ENCODE measurements at regions not wholly inside any gene's neighbourhood (a gene's known extent, or its start where the extent isn't known, plus 50 kb on each side); places are given as distances from the start of the nearest gene placed in this dataset.
"Not testable (repeated sequence)": the region's sequence is repeated elsewhere in the genome, so short reads cannot be mapped to it uniquely, and the experiment has no call there.

GRCh38 chr20:51126337-51126736 is 103.4 kb upstream of the KCNG1 start:
- no peak for DNase-seq (ENCODE audit: low read depth in 3 of 3)

- no peak for DNase-seq (ENCODE audit: low read depth in 3 of 3)
Observed at GRCh38 chr20:51125780-51126179, 102.9 kb upstream of the KCNG1 start.

- DNase-seq (ENCODE audit: low read depth in 3 of 3): no peak
Observed at GRCh38 chr20:51125105-51125504, 102.2 kb upstream of the KCNG1 start.

- not testable (repeated sequence) for DNase-seq (ENCODE audit: low read depth in 3 of 3)
Observed at GRCh38 chr20:51123887-51124286, 101.0 kb upstream of the KCNG1 start.

GRCh38 chr20:51122931-51123658 is 100.2 kb upstream of the KCNG1 start:
- peak in 1 of 3 donors; percentile 15 for DNase-seq (ENCODE audit: low read depth in 3 of 3)

GRCh38 chr20:51121901-51122412 is 99.0 kb upstream of the KCNG1 start:
- no peak for DNase-seq (ENCODE audit: low read depth in 3 of 3)

GRCh38 chr20:51121272-51121671 is 98.4 kb upstream of the KCNG1 start:
- DNase-seq (ENCODE audit: low read depth in 3 of 3): no peak

GRCh38 chr20:51120868-51121267 is 98.0 kb upstream of the KCNG1 start:
- DNase-seq (ENCODE audit: low read depth in 3 of 3): no peak

- DNase-seq (ENCODE audit: low read depth in 3 of 3): no peak
Observed at GRCh38 chr20:51120438-51120837, 97.5 kb upstream of the KCNG1 start.

GRCh38 chr20:51119914-51120313 is 97.0 kb upstream of the KCNG1 start:
- no peak for DNase-seq (ENCODE audit: low read depth in 3 of 3)

- DNase-seq (ENCODE audit: low read depth in 3 of 3): no peak
Observed at GRCh38 chr20:51118985-51119527, 96.1 kb upstream of the KCNG1 start.

GRCh38 chr20:51118216-51118615 is 95.3 kb upstream of the KCNG1 start:
- DNase-seq (ENCODE audit: low read depth in 3 of 3): no peak

- DNase-seq (ENCODE audit: low read depth in 3 of 3): no peak
Observed at GRCh38 chr20:51116765-51117686, 94.1 kb upstream of the KCNG1 start.

- DNase-seq (ENCODE audit: low read depth in 3 of 3): no peak
Observed at GRCh38 chr20:51111290-51111689, 88.4 kb upstream of the KCNG1 start.

- DNase-seq (ENCODE audit: low read depth in 3 of 3): no peak
Observed at GRCh38 chr20:51108638-51109363, 85.9 kb upstream of the KCNG1 start.

- no peak for DNase-seq (ENCODE audit: low read depth in 3 of 3)
Observed at GRCh38 chr20:51106011-51106410, 83.1 kb upstream of the KCNG1 start.

GRCh38 chr20:51104960-51105920 is 82.3 kb upstream of the KCNG1 start:
- no peak for DNase-seq (ENCODE audit: low read depth in 3 of 3)

GRCh38 chr20:51100617-51101016 is 77.7 kb upstream of the KCNG1 start:
- no peak for DNase-seq (ENCODE audit: low read depth in 3 of 3)

- no peak for DNase-seq (ENCODE audit: low read depth in 3 of 3)
Observed at GRCh38 chr20:51098284-51098810, 75.4 kb upstream of the KCNG1 start.

All from stimulated activated CD4-positive, alpha-beta T cell treated with anti-CD3 and anti-CD28 coated beads, TNF-alpha, amount 100 ng/mL, for 48 hours (primary cell).